Erythroblast (primary cell): ENCODE measurements at regions not wholly inside any gene's neighbourhood (a gene's known extent, or its start where the extent isn't known, plus 50 kb on each side); places are given as distances from the start of the nearest gene placed in this dataset.

ENCODE experiments used
- GATA1 ChIP-seq: IDR thresholded peaks from 2 replicates; pipeline ENCODE4 v1.6.1; 2011; ENCODE audit warnings: low read depth, mild to moderate bottlenecking, control low read depth, low read length, moderate library complexity
- POLR2A ChIP-seq: IDR thresholded peaks from 2 replicates; pipeline ENCODE4 v1.6.1; 2011; ENCODE audit warnings: mild to moderate bottlenecking, low read length

GRCh38 chr22:48600681-48601080 is 1227.0 kb downstream of the BRD1 start:
- TF ChIP-seq POLR2A (no peak), GATA1 (no peak)
